Nephron progenitor cell (in vitro differentiated cells): ENCODE measurements at regions not wholly inside any gene's neighbourhood (a gene's known extent, or its start where the extent isn't known, plus 50 kb on each side); places are given as distances from the start of the nearest gene placed in this dataset.

Experiments used
- DNase-seq: peaks from one replicate; pipeline ENCODE4 v3.0.0; 2021
- H3K27ac Mint-ChIP-seq: 2 replicates; pipeline ENCODE4 v1.8.0; 2021; ENCODE audit warnings: mild to moderate bottlenecking, moderate library complexity, mixed read lengths
- H3K27me3 Mint-ChIP-seq: 2 replicates; pipeline ENCODE4 v1.8.0; 2021; ENCODE audit warnings: mild to moderate bottlenecking, low read depth, mixed read lengths; ENCODE audit not compliant: poor library complexity
- H3K36me3 Mint-ChIP-seq: 2 replicates; pipeline ENCODE4 v1.8.0; 2021; ENCODE audit warnings: low read depth, mixed read lengths
- H3K4me1 Mint-ChIP-seq: 2 replicates; pipeline ENCODE4 v1.8.0; 2021; ENCODE audit warnings: mixed read lengths
- H3K4me3 Mint-ChIP-seq: 2 replicates; pipeline ENCODE4 v1.8.0; 2021; ENCODE audit warnings: mild to moderate bottlenecking, moderate library complexity, mixed read lengths
- H3K9me3 Mint-ChIP-seq: 2 replicates; pipeline ENCODE4 v1.8.0; 2021; ENCODE audit warnings: mild to moderate bottlenecking, moderate library complexity, mixed read lengths
- CTCF ChIP-seq: fragments of 200-600 bp; sonication (generic); IDR thresholded peaks from 2 replicates; pipeline ENCODE4 v1.5.0; 2021; ENCODE audit warnings: antibody characterized with exemption

GRCh38 chr5:93328833-93329232 lies 252.2 kb downstream of the NR2F1-AS1 start:
- peaks cover 29% of the 10 kb centered on the region for H3K4me1 Mint-ChIP-seq
- no peak overlapping the region for H3K27ac Mint-ChIP-seq
- H3K36me3 Mint-ChIP-seq: no peaks in the 10 kb centered on the region
- DNase-seq: no peak
- no peak overlapping the region for H3K4me3 Mint-ChIP-seq
- no peak for TF ChIP-seq CTCF
- no peaks in the 10 kb centered on the region for H3K9me3 Mint-ChIP-seq
- H3K27me3 Mint-ChIP-seq: peaks cover 4% of the 10 kb centered on the region

- no peak for TF ChIP-seq CTCF
These were observed 253.4 kb downstream of the NR2F1-AS1 start for GRCh38 chr5:93327605-93328004.

GRCh38 chr5:93325946-93326345 lies 255.1 kb downstream of the NR2F1-AS1 start:
- Mint-ChIP-seq H3K27ac (no peak overlapping the region), H3K4me1 (peaks cover 44% of the 10 kb centered on the region), H3K36me3 (no peaks in the 10 kb centered on the region), H3K9me3 (no peaks in the 10 kb centered on the region), H3K27me3 (peaks cover 10% of the 10 kb centered on the region), H3K4me3 (no peak overlapping the region)
- no peak for DNase-seq
- no peak for TF ChIP-seq CTCF

More at GRCh38 chr5:93327605-93328004, 253.4 kb downstream of the NR2F1-AS1 start:
- no peak overlapping the region for H3K27ac Mint-ChIP-seq
- no peaks in the 10 kb centered on the region for H3K9me3 Mint-ChIP-seq
- H3K4me1 Mint-ChIP-seq: peaks cover 37% of the 10 kb centered on the region
- no peak overlapping the region for H3K4me3 Mint-ChIP-seq
- H3K36me3 Mint-ChIP-seq: no peaks in the 10 kb centered on the region
- H3K27me3 Mint-ChIP-seq: peaks cover 6% of the 10 kb centered on the region
- DNase-seq: no peak

- peaks cover 10% of the 10 kb centered on the region for H3K27me3 Mint-ChIP-seq
- H3K36me3 Mint-ChIP-seq: peaks cover 11% of the 10 kb centered on the region
- no peak for DNase-seq
- H3K4me3 Mint-ChIP-seq: no peak overlapping the region
- peaks cover 11% of the 10 kb centered on the region for H3K9me3 Mint-ChIP-seq
- peaks cover 41% of the 10 kb centered on the region for H3K4me1 Mint-ChIP-seq
- no peak for TF ChIP-seq CTCF
- no peak overlapping the region for H3K27ac Mint-ChIP-seq
These were observed 257.8 kb downstream of the NR2F1-AS1 start for GRCh38 chr5:93322974-93323860.

GRCh38 chr5:93320920-93321445 lies 260.0 kb downstream of the NR2F1-AS1 start:
- Mint-ChIP-seq H3K27me3 (peaks cover 14% of the 10 kb centered on the region), H3K9me3 (peaks cover 22% of the 10 kb centered on the region), H3K27ac (peak overlapping the region; percentile 2), H3K4me3 (no peak overlapping the region), H3K36me3 (peaks cover 11% of the 10 kb centered on the region), H3K4me1 (peaks cover 33% of the 10 kb centered on the region)
- DNase-seq: no peak
- no peak for TF ChIP-seq CTCF

GRCh38 chr5:93313672-93314071 lies 267.3 kb downstream of the NR2F1-AS1 start:
- Mint-ChIP-seq H3K4me1 (no peaks in the 10 kb centered on the region), H3K27ac (no peak overlapping the region), H3K27me3 (peaks cover 7% of the 10 kb centered on the region), H3K36me3 (peaks cover 27% of the 10 kb centered on the region), H3K9me3 (peaks cover 44% of the 10 kb centered on the region), H3K4me3 (no peak overlapping the region)
- no peak for TF ChIP-seq CTCF
- no peak for DNase-seq
